Mesenchymal stem cell (in vitro differentiated cells and primary cell): ENCODE measurements at regions not wholly inside any gene's neighbourhood (a gene's known extent, or its start where the extent isn't known, plus 50 kb on each side); places are given as distances from the start of the nearest gene placed in this dataset.

ENCODE experiments used
- DNase-seq: peaks from one replicate; pipeline ENCODE4 v3.0.0-alpha.2; 2013
- H2AFZ ChIP-seq: one replicate; pipeline ENCODE4 v1.6.1; 2013; ENCODE audit warnings: low read depth, mild to moderate bottlenecking, control low read depth, inconsistent platforms, low read length, moderate library complexity
- H2AK5ac ChIP-seq: 2 replicates; pipeline ENCODE4 v1.6.1; 2013; ENCODE audit warnings: low read length, moderate library complexity, mild to moderate bottlenecking, inconsistent platforms; ENCODE audit not compliant: severe bottlenecking
- H2BK120ac ChIP-seq: one replicate; pipeline ENCODE4 v1.6.1; 2013; ENCODE audit warnings: low read depth, mild to moderate bottlenecking, inconsistent platforms, low read length, moderate library complexity
- H2BK12ac ChIP-seq, 2 experiments: one replicate each; pipeline ENCODE4 v1.6.1; 2013; ENCODE audit warnings: inconsistent platforms in 2 of 2, low read length in 2 of 2, mild to moderate bottlenecking in 2 of 2, moderate library complexity in 2 of 2, control low read depth in 1 of 2
- H2BK15ac ChIP-seq: one replicate; pipeline ENCODE4 v1.6.1; 2013; ENCODE audit warnings: mild to moderate bottlenecking, low read depth, inconsistent platforms; ENCODE audit not compliant: poor library complexity, severe bottlenecking
- H2BK5ac ChIP-seq: 2 replicates; pipeline ENCODE4 v1.6.1; 2013; ENCODE audit warnings: low read depth, mild to moderate bottlenecking, low read length, control low read depth, inconsistent platforms; ENCODE audit not compliant: poor library complexity, severe bottlenecking
- H3K14ac ChIP-seq, 2 experiments: one replicate each; pipeline ENCODE4 v1.6.1; 2013; ENCODE audit warnings: inconsistent platforms in 2 of 2, low read length in 2 of 2, control low read depth in 1 of 2, mild to moderate bottlenecking in 1 of 2, moderate library complexity in 1 of 2
- H3K18ac ChIP-seq, 2 experiments: one replicate each; pipeline ENCODE4 v1.6.1; 2013; ENCODE audit warnings: inconsistent platforms in 2 of 2, low read length in 2 of 2, control low read depth in 1 of 2, low read depth in 1 of 2, mild to moderate bottlenecking in 1 of 2
- H3K23ac ChIP-seq, 2 experiments: one replicate each; pipeline ENCODE4 v1.6.1; 2013; ENCODE audit warnings: inconsistent platforms in 2 of 2, low read length in 2 of 2, mild to moderate bottlenecking in 2 of 2, moderate library complexity in 2 of 2, control low read depth in 1 of 2
- H3K27ac ChIP-seq: 2 replicates; pipeline ENCODE4 v1.5.1; 2013; ENCODE audit warnings: mild to moderate bottlenecking, moderate library complexity, low read length, control low read depth, inconsistent platforms; ENCODE audit not compliant: poor library complexity, severe bottlenecking
- H3K27me3 ChIP-seq, 2 experiments: 2 replicates each; pipeline versions ENCODE4 v1.6.1 to v1.7.0; 2013; ENCODE audit warnings: low read length in 2 of 2, mild to moderate bottlenecking in 2 of 2, moderate library complexity in 2 of 2, control low read depth in 1 of 2, inconsistent platforms in 1 of 2; ENCODE audit not compliant: control insufficient read depth in 1 of 2, insufficient read depth in 1 of 2
- H3K36me3 ChIP-seq, 2 experiments: 2 replicates each; pipeline versions ENCODE4 v1.6.1 to v1.7.0; 2013; ENCODE audit warnings: low read length in 2 of 2, control low read depth in 1 of 2, inconsistent platforms in 1 of 2, low read depth in 1 of 2, mild to moderate bottlenecking in 1 of 2; ENCODE audit not compliant: insufficient read depth in 2 of 2, control insufficient read depth in 1 of 2
- H3K4ac ChIP-seq, 2 experiments: one replicate each; pipeline ENCODE4 v1.6.1; 2013; ENCODE audit warnings: inconsistent platforms in 2 of 2, low read length in 2 of 2, mild to moderate bottlenecking in 2 of 2, moderate library complexity in 2 of 2, control low read depth in 1 of 2, low read depth in 1 of 2
- H3K4me1 ChIP-seq: 2 replicates; pipeline ENCODE4 v1.6.1; 2013; ENCODE audit warnings: low read depth, low read length, control low read depth; ENCODE audit not compliant: control insufficient read depth, insufficient read depth
- H3K4me2 ChIP-seq: 2 replicates; pipeline ENCODE4 v1.6.1; 2013; ENCODE audit warnings: low read length, mild to moderate bottlenecking, inconsistent platforms; ENCODE audit not compliant: poor library complexity, severe bottlenecking
- H3K4me3 ChIP-seq, 2 experiments: 2 replicates each; pipeline versions ENCODE4 v1.5.1 to v1.7.0; 2013; ENCODE audit warnings: low read length in 2 of 2, mild to moderate bottlenecking in 2 of 2, control low read depth in 1 of 2, low read depth in 1 of 2; ENCODE audit not compliant: insufficient read depth in 1 of 2
- H3K79me1 ChIP-seq: replicated peaks from 2 replicates; pipeline ENCODE4 v1.6.1; 2013; ENCODE audit warnings: mild to moderate bottlenecking, control low read depth, low read length, inconsistent platforms; ENCODE audit not compliant: poor library complexity, severe bottlenecking
- H3K9ac ChIP-seq: 2 replicates; pipeline ENCODE4 v1.7.0; 2013; ENCODE audit warnings: mild to moderate bottlenecking, low read length, moderate library complexity
- H3K9me3 ChIP-seq: 2 replicates; pipeline ENCODE4 v1.7.0; 2013; ENCODE audit warnings: mild to moderate bottlenecking, low read length; ENCODE audit not compliant: control insufficient read depth
- H4K8ac ChIP-seq: one replicate; pipeline ENCODE4 v1.6.1; 2013; ENCODE audit warnings: inconsistent platforms, mild to moderate bottlenecking, low read length, moderate library complexity
- H4K91ac ChIP-seq: one replicate; pipeline ENCODE4 v1.6.1; 2013; ENCODE audit warnings: mild to moderate bottlenecking, low read length, inconsistent platforms
- WGBS: methylation state at CpG from one replicate; pipeline ENCODE4 v1.1.7; 2013; ENCODE audit warnings: mixed read lengths; 5-methylcytosine and 5-hydroxymethylcytosine counted together

GRCh38 chr10:125482108-125482507, 200.9 kb downstream of the TEX36 start:
- Histone ChIP-seq H2AK5ac (no peak overlapping the region), H4K91ac (no peak overlapping the region), H2BK120ac (no peak overlapping the region), H2AFZ (no peak overlapping the region), H3K23ac (no peak overlapping the region), H2BK5ac (no peak overlapping the region), H2BK15ac (no peak overlapping the region), H3K36me3 (no peaks in the 10 kb centered on the region), H3K4ac (no peak overlapping the region), H3K27me3 (peaks cover 0 to 2% of the 10 kb centered on the region in 2 experiments), H4K8ac (no peak overlapping the region), H3K14ac (no peak overlapping the region), H3K9ac (peak overlapping the region; percentile 35), H2BK12ac (no peak overlapping the region), H3K27ac (no peak overlapping the region), H3K4me3 (peak overlapping the region in 1 of 2 experiments; percentile 12), H3K9me3 (no peaks in the 10 kb centered on the region), H3K18ac (no peak overlapping the region), H3K79me1 (no peaks in the 10 kb centered on the region), H3K4me2 (no peak overlapping the region), H3K4me1 (no peaks in the 10 kb centered on the region)
- DNase-seq: no peak
- WGBS: no CpG with 5 or more reads among the region's 2 CpGs

- Histone ChIP-seq H2BK120ac (no peak overlapping the region), H3K79me1 (no peaks in the 10 kb centered on the region), H3K9ac (no peak overlapping the region), H3K27me3 (peaks cover 0 to 8% of the 10 kb centered on the region in 2 experiments), H3K23ac (no peak overlapping the region), H3K9me3 (no peaks in the 10 kb centered on the region), H4K91ac (no peak overlapping the region), H3K27ac (no peak overlapping the region), H2AFZ (no peak overlapping the region), H3K4me2 (no peak overlapping the region), H3K18ac (no peak overlapping the region), H3K36me3 (no peaks in the 10 kb centered on the region), H3K4ac (no peak overlapping the region), H3K4me3 (no peak overlapping the region), H2BK15ac (no peak overlapping the region), H3K14ac (no peak overlapping the region), H2BK5ac (no peak overlapping the region), H2BK12ac (no peak overlapping the region), H3K4me1 (no peaks in the 10 kb centered on the region), H4K8ac (no peak overlapping the region), H2AK5ac (no peak overlapping the region)
- DNase-seq: no peak
- WGBS: 81% methylated on average over 4 of the region's 4 CpGs
These were observed 203.9 kb downstream of the TEX36 start for GRCh38 chr10:125479059-125479458.

DNA sequence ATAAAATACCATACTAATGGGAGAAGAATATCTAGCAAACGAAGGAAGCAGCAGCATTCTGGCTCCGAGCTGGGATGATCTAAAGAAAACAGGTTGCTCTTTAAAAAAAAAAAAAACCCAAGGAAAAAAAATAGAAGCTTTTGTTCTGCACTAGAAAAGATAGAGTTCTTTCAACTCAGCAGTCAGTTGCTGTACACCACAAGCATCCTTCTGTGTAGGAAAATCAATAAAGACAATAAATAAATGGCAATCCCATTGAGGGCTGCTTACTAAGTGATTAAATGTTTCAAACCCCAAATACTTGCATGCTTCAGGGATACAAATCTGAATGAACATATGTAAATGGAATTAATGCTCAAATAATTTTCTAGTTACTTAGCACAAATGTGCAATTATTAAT, 207.1 kb downstream of the TEX36 start:
- peaks cover 0 to 22% of the 10 kb centered on the region in 2 experiments for H3K27me3 ChIP-seq

DNA sequence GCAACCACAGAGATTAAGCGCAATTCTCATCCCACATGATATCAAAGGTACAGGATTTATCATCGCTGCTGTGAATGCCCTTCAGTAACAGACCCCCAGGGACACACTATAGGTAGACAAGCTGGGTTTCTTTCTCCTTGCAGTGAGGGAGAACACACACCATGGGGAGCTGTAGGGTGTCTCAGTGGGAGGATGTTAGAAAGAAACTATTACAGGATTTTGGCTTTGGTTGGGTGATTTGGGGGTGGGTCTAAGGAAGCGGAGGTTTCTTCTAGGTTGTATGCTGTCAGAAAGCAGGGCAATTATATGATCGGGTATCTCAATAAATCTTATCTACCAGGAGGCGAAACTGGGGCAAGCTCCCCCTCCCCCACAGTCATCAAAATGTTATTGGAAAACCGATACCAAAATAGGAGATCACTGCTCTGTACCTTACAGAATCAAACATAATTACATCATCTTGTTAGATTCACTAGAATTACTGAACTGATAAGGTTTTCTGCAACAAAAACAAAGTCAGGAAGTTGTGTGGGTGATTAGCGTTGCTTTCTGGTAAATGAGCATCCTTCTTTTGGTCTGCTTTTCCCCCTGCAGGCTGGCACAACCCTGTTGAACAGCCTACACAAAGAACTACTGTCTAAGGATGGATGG, 209.7 kb downstream of the TEX36 start:
- Histone ChIP-seq H3K36me3 (no peaks in the 10 kb centered on the region), H3K4me3 (no peak overlapping the region), H3K27ac (no peak overlapping the region), H3K23ac (no peak overlapping the region), H2BK5ac (no peak overlapping the region), H3K9me3 (no peaks in the 10 kb centered on the region), H3K4ac (no peak overlapping the region), H3K9ac (no peak overlapping the region), H2AFZ (no peak overlapping the region), H3K27me3 (peaks cover 0 to 28% of the 10 kb centered on the region in 2 experiments), H3K4me1 (no peaks in the 10 kb centered on the region), H4K91ac (no peak overlapping the region), H2BK15ac (no peak overlapping the region), H3K18ac (no peak overlapping the region), H3K14ac (no peak overlapping the region), H2BK120ac (no peak overlapping the region), H2BK12ac (no peak overlapping the region), H3K4me2 (no peak overlapping the region), H4K8ac (no peak overlapping the region), H3K79me1 (no peaks in the 10 kb centered on the region), H2AK5ac (no peak overlapping the region)
- no peak for DNase-seq
- 88% methylated on average over 5 of the region's 7 CpGs for WGBS

More for the DNA sequence above, 207.1 kb downstream of the TEX36 start:
- Histone ChIP-seq H4K91ac (no peak overlapping the region), H3K27ac (no peak overlapping the region), H2BK120ac (no peak overlapping the region), H3K36me3 (no peaks in the 10 kb centered on the region), H3K4me2 (no peak overlapping the region), H2BK5ac (no peak overlapping the region), H2AK5ac (no peak overlapping the region), H4K8ac (no peak overlapping the region), H2AFZ (no peak overlapping the region), H3K4me1 (no peaks in the 10 kb centered on the region), H3K4me3 (no peak overlapping the region), H3K9me3 (no peaks in the 10 kb centered on the region), H3K79me1 (no peaks in the 10 kb centered on the region), H2BK15ac (no peak overlapping the region), H3K14ac (no peak overlapping the region), H3K18ac (no peak overlapping the region), H3K9ac (no peak overlapping the region), H2BK12ac (no peak overlapping the region), H3K23ac (no peak overlapping the region), H3K4ac (no peak overlapping the region)
- no peak for DNase-seq
- no CpG with 5 or more reads among the region's 2 CpGs for WGBS
